ENCODE measurements at regions not wholly inside any gene's neighbourhood (a gene's known extent, or its start where the extent isn't known, plus 50 kb on each side); places are given as distances from the start of the nearest gene placed in this dataset.

GRCh38 chr2:176558574-176559140 is 289.4 kb downstream of the MTX2 start:
- Histone ChIP-seq H2AFZ (ENCODE audit: low read length) (no peak overlapping the region), H4K20me1 (ENCODE audit: low read length) (no peaks in the 10 kb centered on the region), H3K9me3 (ENCODE audit: low read length) (no peaks in the 10 kb centered on the region), H3K9ac (ENCODE audit: low read length) (no peak overlapping the region), H3K9me2 (replicated peaks; ENCODE audit: low read length) (no peaks in the 10 kb centered on the region), H3K4me2 (ENCODE audit: low read length) (no peak overlapping the region), H3K4me3 (ENCODE audit: low read length) (no peak overlapping the region), H3K36me3 (ENCODE audit: low read depth, low read length) (no peaks in the 10 kb centered on the region), H3K79me2 (ENCODE audit: low read length) (no peaks in the 10 kb centered on the region), H3K27me3 (ENCODE audit: low read length) (no peaks in the 10 kb centered on the region), H3K27ac (ENCODE audit: low read length) (no peak overlapping the region), H3K4me1 (ENCODE audit: insufficient read depth, low read length) (peaks cover 35% of the 10 kb centered on the region), H3F3A (ENCODE audit: low read length, unreplicated experiment) (no peaks in the 10 kb centered on the region)
- TF ChIP-seq EZH2phosphoT487 (IDR thresholded peaks at IDR 0.05; ENCODE audit: borderline replicate concordance, low read length): no peak
- TF ChIP-seq EZH2 (IDR thresholded peaks at IDR 0.05; ENCODE audit: low read length, unreplicated experiment): no peak
- TF ChIP-seq, protein P1, sequence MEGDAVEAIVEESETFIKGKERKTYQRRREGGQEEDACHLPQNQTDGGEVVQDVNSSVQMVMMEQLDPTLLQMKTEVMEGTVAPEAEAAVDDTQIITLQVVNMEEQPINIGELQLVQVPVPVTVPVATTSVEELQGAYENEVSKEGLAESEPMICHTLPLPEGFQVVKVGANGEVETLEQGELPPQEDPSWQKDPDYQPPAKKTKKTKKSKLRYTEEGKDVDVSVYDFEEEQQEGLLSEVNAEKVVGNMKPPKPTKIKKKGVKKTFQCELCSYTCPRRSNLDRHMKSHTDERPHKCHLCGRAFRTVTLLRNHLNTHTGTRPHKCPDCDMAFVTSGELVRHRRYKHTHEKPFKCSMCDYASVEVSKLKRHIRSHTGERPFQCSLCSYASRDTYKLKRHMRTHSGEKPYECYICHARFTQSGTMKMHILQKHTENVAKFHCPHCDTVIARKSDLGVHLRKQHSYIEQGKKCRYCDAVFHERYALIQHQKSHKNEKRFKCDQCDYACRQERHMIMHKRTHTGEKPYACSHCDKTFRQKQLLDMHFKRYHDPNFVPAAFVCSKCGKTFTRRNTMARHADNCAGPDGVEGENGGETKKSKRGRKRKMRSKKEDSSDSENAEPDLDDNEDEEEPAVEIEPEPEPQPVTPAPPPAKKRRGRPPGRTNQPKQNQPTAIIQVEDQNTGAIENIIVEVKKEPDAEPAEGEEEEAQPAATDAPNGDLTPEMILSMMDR (conservative IDR thresholded peaks at IDR 0.05; ENCODE audit: low read depth, low read length): no peak
- intact Hi-C loops (cut with micrococcal nuclease): loop anchor here (10.0 kb wide), 1 partner anchor 264 kb away; no protein-coding TSS in a partner anchor
- ATAC-seq (no peak), DNase-seq (no peak)
- ChIA-PET CTCF (no interaction called here), POLR2A (ENCODE audit: unreplicated experiment) (no interaction called here)
- BruUV-seq (replicated peaks): no TSS peak

- intact Hi-C loops (cut with micrococcal nuclease): no loop called here
- no peaks in the 10 kb centered on the region for H3K9me3 ChIP-seq (ENCODE audit: low read length)
- POLR2A ChIA-PET (ENCODE audit: unreplicated experiment): no interaction called here
Observed at GRCh38 chr2:176560296-176560695, 291.1 kb downstream of the MTX2 start.

DNA sequence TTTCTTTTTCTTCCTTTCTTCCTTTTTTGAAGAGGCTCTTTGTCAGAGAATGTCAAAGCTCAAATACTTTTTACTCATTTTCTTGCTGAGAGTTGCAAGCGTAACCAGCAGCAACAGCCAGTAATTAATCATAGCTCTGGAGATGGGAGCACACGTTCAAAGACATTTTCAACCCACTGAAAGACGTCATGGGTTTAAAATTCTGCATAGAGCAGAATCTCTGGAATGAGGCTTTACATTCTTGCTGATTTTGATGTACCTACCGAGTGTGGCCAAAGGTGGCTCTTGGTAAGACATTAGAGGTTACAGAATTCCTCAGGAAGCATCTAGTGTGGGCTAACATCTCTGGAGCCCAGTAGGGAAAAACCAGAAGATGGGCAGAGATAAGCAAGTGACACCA is 292.5 kb downstream of the MTX2 start:
- H3F3A ChIP-seq (ENCODE audit: low read length, unreplicated experiment): no peaks in the 10 kb centered on the region
- no TSS peak for BruUV-seq (replicated peaks)
- no peaks in the 10 kb centered on the region for H3K9me2 ChIP-seq (replicated peaks; ENCODE audit: low read length)
- H3K4me3 ChIP-seq (ENCODE audit: low read length): no peak overlapping the region
- no peaks in the 10 kb centered on the region for H4K20me1 ChIP-seq (ENCODE audit: low read length)
- H3K27ac ChIP-seq (ENCODE audit: low read length): peak overlapping the region; percentile 71
- peaks cover 19% of the 10 kb centered on the region for H3K4me1 ChIP-seq (ENCODE audit: insufficient read depth, low read length)
- H3K27me3 ChIP-seq (ENCODE audit: low read length): no peaks in the 10 kb centered on the region
- no peak for DNase-seq
- TF ChIP-seq EZH2phosphoT487 (IDR thresholded peaks at IDR 0.05; ENCODE audit: borderline replicate concordance, low read length): no peak
- no peak for TF ChIP-seq EZH2 (IDR thresholded peaks at IDR 0.05; ENCODE audit: low read length, unreplicated experiment)
- TF ChIP-seq, protein P1 (conservative IDR thresholded peaks at IDR 0.05; ENCODE audit: low read depth, low read length): no peak
- intact Hi-C loops (cut with micrococcal nuclease): no loop called here
- 0 out of 2 replicates have a peak overlapping the region, but pooled peaks have one; percentile 42 for H2AFZ ChIP-seq (ENCODE audit: low read length)
- CTCF ChIA-PET: interaction anchor here (0.6 kb wide), 1 partner anchor 39 kb away, joined by 4 read pairs; no protein-coding TSS in a partner anchor
- no peaks in the 10 kb centered on the region for H3K79me2 ChIP-seq (ENCODE audit: low read length)
- H3K4me2 ChIP-seq (ENCODE audit: low read length): peak overlapping the region; percentile 37; the same call in 1 of the 2 replicates
- H3K36me3 ChIP-seq (ENCODE audit: low read depth, low read length): no peaks in the 10 kb centered on the region
- no peak overlapping the region for H3K9ac ChIP-seq (ENCODE audit: low read length)
- no peak for ATAC-seq
- no peaks in the 10 kb centered on the region for H3K9me3 ChIP-seq (ENCODE audit: low read length)
- POLR2A ChIA-PET (ENCODE audit: unreplicated experiment): no interaction called here

More at GRCh38 chr2:176560296-176560695, 291.1 kb downstream of the MTX2 start:
- Histone ChIP-seq H3K36me3 (ENCODE audit: low read depth, low read length) (no peaks in the 10 kb centered on the region), H3K4me2 (ENCODE audit: low read length) (no peak overlapping the region), H3K79me2 (ENCODE audit: low read length) (no peaks in the 10 kb centered on the region), H3K27me3 (ENCODE audit: low read length) (no peaks in the 10 kb centered on the region), H3K4me1 (ENCODE audit: insufficient read depth, low read length) (peaks cover 27% of the 10 kb centered on the region), H3K27ac (ENCODE audit: low read length) (no peak overlapping the region), H3F3A (ENCODE audit: low read length, unreplicated experiment) (no peaks in the 10 kb centered on the region), H4K20me1 (ENCODE audit: low read length) (no peaks in the 10 kb centered on the region), H3K4me3 (ENCODE audit: low read length) (no peak overlapping the region), H3K9me2 (replicated peaks; ENCODE audit: low read length) (no peaks in the 10 kb centered on the region), H2AFZ (ENCODE audit: low read length) (no peak overlapping the region), H3K9ac (ENCODE audit: low read length) (no peak overlapping the region)
- DNase-seq: no peak
- no peak for ATAC-seq
- CTCF ChIA-PET: no interaction called here
- no TSS peak for BruUV-seq (replicated peaks)
- TF ChIP-seq EZH2 (IDR thresholded peaks at IDR 0.05; ENCODE audit: low read length, unreplicated experiment): no peak
- TF ChIP-seq, protein P1 (conservative IDR thresholded peaks at IDR 0.05; ENCODE audit: low read depth, low read length): no peak
- no peak for TF ChIP-seq EZH2phosphoT487 (IDR thresholded peaks at IDR 0.05; ENCODE audit: borderline replicate concordance, low read length)
